Ovary (tissue), 3 donors: ENCODE measurements at regions not wholly inside any gene's neighbourhood (a gene's known extent, or its start where the extent isn't known, plus 50 kb on each side); places are given as distances from the start of the nearest gene placed in this dataset.

Experiments
- CTCF ChIP-seq, 3 donors: fragments of 450-650 bp in 2 of 3; fragments of 200-600 bp in 1 of 3; IDR thresholded peaks; one replicate each; pipeline versions ENCODE4 v1.5.1 to v1.8.0; 2016 to 2022; ENCODE audit warnings: antibody characterized with exemption in 3 of 3, mild to moderate bottlenecking in 1 of 3
- EP300 ChIP-seq: sonication (generic); formaldehyde crosslinking; IDR thresholded peaks from one replicate; pipeline ENCODE4 v1.6.1; 2017; ENCODE audit warnings: antibody characterized with exemption
- POLR2A ChIP-seq: fragments of 450-650 bp; IDR thresholded peaks from one replicate; pipeline ENCODE4 v1.6.1; 2017; ENCODE audit warnings: antibody characterized with exemption, mild to moderate bottlenecking, moderate library complexity
- donor health status: DM: no; HTN: no; CAD: no.

- no peak for TF ChIP-seq CTCF (IDR thresholded peaks at IDR 0.05)
- TF ChIP-seq POLR2A: no peak
- TF ChIP-seq EP300: no peak
Measured at GRCh38 chr3:189474944-189475343, 156.2 kb upstream of the TP63 start.
